ENCODE measurements at regions not wholly inside any gene's neighbourhood (a gene's known extent, or its start where the extent isn't known, plus 50 kb on each side); places are given as distances from the start of the nearest gene placed in this dataset.

DNA sequence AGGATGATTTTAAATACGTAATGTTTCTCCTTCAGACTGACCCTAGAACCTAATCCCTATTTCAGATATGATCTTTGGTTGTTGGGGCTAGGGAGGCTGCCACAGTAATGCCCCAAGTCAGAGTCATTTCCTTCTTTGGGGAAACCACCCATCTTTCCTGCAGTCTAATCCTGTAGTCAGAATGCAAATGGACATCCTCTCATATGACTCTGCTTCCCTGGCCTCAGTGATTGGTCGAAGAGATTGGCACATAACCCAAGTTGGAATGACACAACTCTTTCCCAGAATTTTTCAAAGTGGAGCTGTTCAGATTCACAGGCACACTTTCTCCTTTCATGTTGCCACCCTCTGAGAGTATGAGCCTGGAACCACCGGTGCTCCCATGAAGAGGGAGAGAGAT lies 58.8 kb upstream of the ZNF644 start:
- TF ChIP-seq, protein P1, sequence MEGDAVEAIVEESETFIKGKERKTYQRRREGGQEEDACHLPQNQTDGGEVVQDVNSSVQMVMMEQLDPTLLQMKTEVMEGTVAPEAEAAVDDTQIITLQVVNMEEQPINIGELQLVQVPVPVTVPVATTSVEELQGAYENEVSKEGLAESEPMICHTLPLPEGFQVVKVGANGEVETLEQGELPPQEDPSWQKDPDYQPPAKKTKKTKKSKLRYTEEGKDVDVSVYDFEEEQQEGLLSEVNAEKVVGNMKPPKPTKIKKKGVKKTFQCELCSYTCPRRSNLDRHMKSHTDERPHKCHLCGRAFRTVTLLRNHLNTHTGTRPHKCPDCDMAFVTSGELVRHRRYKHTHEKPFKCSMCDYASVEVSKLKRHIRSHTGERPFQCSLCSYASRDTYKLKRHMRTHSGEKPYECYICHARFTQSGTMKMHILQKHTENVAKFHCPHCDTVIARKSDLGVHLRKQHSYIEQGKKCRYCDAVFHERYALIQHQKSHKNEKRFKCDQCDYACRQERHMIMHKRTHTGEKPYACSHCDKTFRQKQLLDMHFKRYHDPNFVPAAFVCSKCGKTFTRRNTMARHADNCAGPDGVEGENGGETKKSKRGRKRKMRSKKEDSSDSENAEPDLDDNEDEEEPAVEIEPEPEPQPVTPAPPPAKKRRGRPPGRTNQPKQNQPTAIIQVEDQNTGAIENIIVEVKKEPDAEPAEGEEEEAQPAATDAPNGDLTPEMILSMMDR (IDR thresholded peaks at IDR 0.05; ENCODE audit: low read depth, low read length), result no peak
- TF ChIP-seq, protein P2, sequence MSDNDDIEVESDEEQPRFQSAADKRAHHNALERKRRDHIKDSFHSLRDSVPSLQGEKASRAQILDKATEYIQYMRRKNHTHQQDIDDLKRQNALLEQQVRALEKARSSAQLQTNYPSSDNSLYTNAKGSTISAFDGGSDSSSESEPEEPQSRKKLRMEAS (IDR thresholded peaks at IDR 0.05; ENCODE audit: low read depth, low read length), result no peak
- TF ChIP-seq POLR2A (IDR thresholded peaks at IDR 0.05; ENCODE audit: extremely low read depth, insufficient read length) (no peak), MYC (IDR thresholded peaks at IDR 0.05; ENCODE audit: low read depth, low read length) (no peak)
